ENCODE measurements at regions not wholly inside any gene's neighbourhood (a gene's known extent, or its start where the extent isn't known, plus 50 kb on each side); places are given as distances from the start of the nearest gene placed in this dataset.

DNA sequence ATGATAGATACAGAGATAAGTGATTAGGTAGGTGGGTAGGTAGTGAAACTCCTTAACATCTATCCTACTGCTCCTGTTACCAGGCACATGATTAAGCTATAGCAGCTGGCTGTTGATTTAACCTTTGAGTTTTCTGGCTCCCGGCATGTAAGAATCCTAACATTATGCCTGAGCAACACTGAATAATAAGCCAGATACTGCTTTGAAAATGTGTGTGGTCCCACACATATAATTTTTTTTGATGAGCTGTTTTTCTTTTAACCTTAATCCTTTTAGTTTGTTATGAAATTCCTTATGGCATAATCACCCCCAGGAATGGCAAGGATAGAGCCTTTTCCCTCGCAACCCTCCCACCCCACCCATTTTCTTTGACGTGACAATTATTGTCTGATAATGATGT, 104.2 kb upstream of the NEUROD1 start (continued):
- TF ChIP-seq, protein P1, sequence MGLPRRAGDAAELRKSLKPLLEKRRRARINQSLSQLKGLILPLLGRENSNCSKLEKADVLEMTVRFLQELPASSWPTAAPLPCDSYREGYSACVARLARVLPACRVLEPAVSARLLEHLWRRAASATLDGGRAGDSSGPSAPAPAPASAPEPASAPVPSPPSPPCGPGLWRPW (IDR thresholded peaks at IDR 0.05): no peak
- TF ChIP-seq, protein P2, sequence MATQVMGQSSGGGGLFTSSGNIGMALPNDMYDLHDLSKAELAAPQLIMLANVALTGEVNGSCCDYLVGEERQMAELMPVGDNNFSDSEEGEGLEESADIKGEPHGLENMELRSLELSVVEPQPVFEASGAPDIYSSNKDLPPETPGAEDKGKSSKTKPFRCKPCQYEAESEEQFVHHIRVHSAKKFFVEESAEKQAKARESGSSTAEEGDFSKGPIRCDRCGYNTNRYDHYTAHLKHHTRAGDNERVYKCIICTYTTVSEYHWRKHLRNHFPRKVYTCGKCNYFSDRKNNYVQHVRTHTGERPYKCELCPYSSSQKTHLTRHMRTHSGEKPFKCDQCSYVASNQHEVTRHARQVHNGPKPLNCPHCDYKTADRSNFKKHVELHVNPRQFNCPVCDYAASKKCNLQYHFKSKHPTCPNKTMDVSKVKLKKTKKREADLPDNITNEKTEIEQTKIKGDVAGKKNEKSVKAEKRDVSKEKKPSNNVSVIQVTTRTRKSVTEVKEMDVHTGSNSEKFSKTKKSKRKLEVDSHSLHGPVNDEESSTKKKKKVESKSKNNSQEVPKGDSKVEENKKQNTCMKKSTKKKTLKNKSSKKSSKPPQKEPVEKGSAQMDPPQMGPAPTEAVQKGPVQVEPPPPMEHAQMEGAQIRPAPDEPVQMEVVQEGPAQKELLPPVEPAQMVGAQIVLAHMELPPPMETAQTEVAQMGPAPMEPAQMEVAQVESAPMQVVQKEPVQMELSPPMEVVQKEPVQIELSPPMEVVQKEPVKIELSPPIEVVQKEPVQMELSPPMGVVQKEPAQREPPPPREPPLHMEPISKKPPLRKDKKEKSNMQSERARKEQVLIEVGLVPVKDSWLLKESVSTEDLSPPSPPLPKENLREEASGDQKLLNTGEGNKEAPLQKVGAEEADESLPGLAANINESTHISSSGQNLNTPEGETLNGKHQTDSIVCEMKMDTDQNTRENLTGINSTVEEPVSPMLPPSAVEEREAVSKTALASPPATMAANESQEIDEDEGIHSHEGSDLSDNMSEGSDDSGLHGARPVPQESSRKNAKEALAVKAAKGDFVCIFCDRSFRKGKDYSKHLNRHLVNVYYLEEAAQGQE (IDR thresholded peaks at IDR 0.05): no peak
- TF ChIP-seq RARB (CRISPR knock-in tag; IDR thresholded peaks at IDR 0.05): no peak
- no peak for TF ChIP-seq PHF8 (IDR thresholded peaks at IDR 0.05; ENCODE audit: borderline replicate concordance, low read depth)
- TF ChIP-seq EHF (CRISPR knock-in tag; IDR thresholded peaks at IDR 0.05): no peak
- no peak for TF ChIP-seq MAZ (IDR thresholded peaks at IDR 0.05; ENCODE audit: borderline replicate concordance, low read depth, low read length)
- TF ChIP-seq HOXA7 (CRISPR knock-in tag; IDR thresholded peaks at IDR 0.05): no peak
- no peak for TF ChIP-seq HEYL (CRISPR knock-in tag; IDR thresholded peaks at IDR 0.05)
- no peak for TF ChIP-seq CBX8 (IDR thresholded peaks at IDR 0.05)
- TF ChIP-seq CHD2 (IDR thresholded peaks at IDR 0.05; ENCODE audit: low read length, partially characterized antibody): no peak
- no peak for TF ChIP-seq FOSB (CRISPR knock-in tag; IDR thresholded peaks at IDR 0.05)
- no peak for TF ChIP-seq ZFP36 (IDR thresholded peaks at IDR 0.05; ENCODE audit: borderline replicate concordance, partially characterized antibody)
- TF ChIP-seq, protein P3, sequence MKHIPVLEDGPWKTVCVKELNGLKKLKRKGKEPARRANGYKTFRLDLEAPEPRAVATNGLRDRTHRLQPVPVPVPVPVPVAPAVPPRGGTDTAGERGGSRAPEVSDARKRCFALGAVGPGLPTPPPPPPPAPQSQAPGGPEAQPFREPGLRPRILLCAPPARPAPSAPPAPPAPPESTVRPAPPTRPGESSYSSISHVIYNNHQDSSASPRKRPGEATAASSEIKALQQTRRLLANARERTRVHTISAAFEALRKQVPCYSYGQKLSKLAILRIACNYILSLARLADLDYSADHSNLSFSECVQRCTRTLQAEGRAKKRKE (CRISPR knock-in tag; IDR thresholded peaks at IDR 0.05; ENCODE audit: low read depth): no peak
- no peak for TF ChIP-seq RNF2 (IDR thresholded peaks at IDR 0.05; ENCODE audit: borderline replicate concordance, low read depth)
- TF ChIP-seq, protein P4, sequence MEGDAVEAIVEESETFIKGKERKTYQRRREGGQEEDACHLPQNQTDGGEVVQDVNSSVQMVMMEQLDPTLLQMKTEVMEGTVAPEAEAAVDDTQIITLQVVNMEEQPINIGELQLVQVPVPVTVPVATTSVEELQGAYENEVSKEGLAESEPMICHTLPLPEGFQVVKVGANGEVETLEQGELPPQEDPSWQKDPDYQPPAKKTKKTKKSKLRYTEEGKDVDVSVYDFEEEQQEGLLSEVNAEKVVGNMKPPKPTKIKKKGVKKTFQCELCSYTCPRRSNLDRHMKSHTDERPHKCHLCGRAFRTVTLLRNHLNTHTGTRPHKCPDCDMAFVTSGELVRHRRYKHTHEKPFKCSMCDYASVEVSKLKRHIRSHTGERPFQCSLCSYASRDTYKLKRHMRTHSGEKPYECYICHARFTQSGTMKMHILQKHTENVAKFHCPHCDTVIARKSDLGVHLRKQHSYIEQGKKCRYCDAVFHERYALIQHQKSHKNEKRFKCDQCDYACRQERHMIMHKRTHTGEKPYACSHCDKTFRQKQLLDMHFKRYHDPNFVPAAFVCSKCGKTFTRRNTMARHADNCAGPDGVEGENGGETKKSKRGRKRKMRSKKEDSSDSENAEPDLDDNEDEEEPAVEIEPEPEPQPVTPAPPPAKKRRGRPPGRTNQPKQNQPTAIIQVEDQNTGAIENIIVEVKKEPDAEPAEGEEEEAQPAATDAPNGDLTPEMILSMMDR (IDR thresholded peaks at IDR 0.05): no peak
- TF ChIP-seq CEBPB (IDR thresholded peaks at IDR 0.05): no peak
- no peak for TF ChIP-seq NFE2L2 (conservative IDR thresholded peaks at IDR 0.05; ENCODE audit: low read length)
- no peak for TF ChIP-seq HDAC2 (IDR thresholded peaks at IDR 0.05)

DNA sequence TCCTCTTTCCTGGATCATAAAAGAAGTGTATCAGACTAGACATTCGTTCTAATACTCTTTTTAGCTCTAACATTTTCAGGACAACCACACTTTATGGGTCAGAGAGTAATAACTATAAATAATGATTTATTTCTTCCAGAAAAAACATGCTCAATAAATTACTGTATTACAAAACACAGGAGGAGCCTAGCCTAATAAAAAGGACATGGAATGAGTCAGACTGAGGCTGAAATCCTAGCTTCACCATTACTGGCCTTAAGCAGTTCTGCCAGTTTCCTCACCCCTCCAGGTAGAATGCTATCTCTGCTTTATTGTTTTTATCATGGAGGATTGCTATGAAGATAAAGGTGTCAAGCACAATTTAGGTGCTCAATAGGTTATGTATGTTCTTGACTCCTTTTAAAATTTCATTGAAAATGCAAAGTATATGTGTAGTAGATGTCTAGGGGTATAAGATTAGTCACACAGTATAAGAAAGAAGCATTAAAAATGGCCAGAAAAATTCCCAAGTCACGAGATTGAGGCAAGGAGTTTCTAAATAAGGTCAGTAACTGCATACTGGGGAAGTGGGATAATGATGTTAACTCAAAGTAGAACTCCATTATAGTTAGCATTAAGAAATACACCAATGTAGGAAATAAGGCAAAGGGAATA, 105.5 kb upstream of the NEUROD1 start:
- Histone ChIP-seq H3K9me3 (no peaks in the 10 kb centered on the region), H3K27ac (peak overlapping the region; percentile 59 to 80; a peak in 5 of 6 replicates), H3K4me2 (peak overlapping the region; percentile 68), H3K4me1 (peaks cover 71% of the 10 kb centered on the region), H3K4me3 (no peak overlapping the region)
- TF ChIP-seq ZSCAN20 (CRISPR knock-in tag; IDR thresholded peaks at IDR 0.05) (no peak), HOXA7 (CRISPR knock-in tag; IDR thresholded peaks at IDR 0.05) (no peak), JUNB (IDR thresholded peaks at IDR 0.05) (peak; percentile 38; the same call in 1 of the 2 replicates), FOSL2 (IDR thresholded peaks at IDR 0.05) (peak; percentile 35; the same call in 1 of the 2 replicates), FOSL2 (CRISPR knock-in tag; IDR thresholded peaks at IDR 0.05) (no peak; the same call in 1 of the 2 replicates)
- TF ChIP-seq, protein P5, sequence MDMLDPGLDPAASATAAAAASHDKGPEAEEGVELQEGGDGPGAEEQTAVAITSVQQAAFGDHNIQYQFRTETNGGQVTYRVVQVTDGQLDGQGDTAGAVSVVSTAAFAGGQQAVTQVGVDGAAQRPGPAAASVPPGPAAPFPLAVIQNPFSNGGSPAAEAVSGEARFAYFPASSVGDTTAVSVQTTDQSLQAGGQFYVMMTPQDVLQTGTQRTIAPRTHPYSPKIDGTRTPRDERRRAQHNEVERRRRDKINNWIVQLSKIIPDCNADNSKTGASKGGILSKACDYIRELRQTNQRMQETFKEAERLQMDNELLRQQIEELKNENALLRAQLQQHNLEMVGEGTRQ (IDR thresholded peaks at IDR 0.05): no peak
- 18% methylated on average over 2 of the region's 2 CpGs for WGBS (ENCODE audit: missing lambda C conversion rate)
- FAIRE-seq (no peak), ATAC-seq (peak in 1 of 2 experiments; percentile 39; a peak in 2 of 6 replicates), DNase-seq (ENCODE audit: low read depth in 1 of 2, low spot score in 1 of 2) (peak in 1 of 2 experiments; percentile 60)
- ChIA-PET POLR2A (interaction anchor here (0.8 kb wide), 2 partner anchors 91 to 107 kb away, joined by 3 to 4 read pairs; no protein-coding TSS in a partner anchor), CTCF (interaction anchor here (1.3 kb wide), 1 partner anchor 13 kb away, joined by 3 read pairs; no protein-coding TSS in a partner anchor)
